Fibroblast of skin of right biceps (primary cell): ENCODE measurements at regions not wholly inside any gene's neighbourhood (a gene's known extent, or its start where the extent isn't known, plus 50 kb on each side); places are given as distances from the start of the nearest gene placed in this dataset.
A peak's percentile ranks its signal among the peaks of the same experiment; 100 is the strongest.

Experiments
- DNase-seq: peaks from one replicate; pipeline ENCODE4 v3.0.0-alpha.2; 2013

DNA sequence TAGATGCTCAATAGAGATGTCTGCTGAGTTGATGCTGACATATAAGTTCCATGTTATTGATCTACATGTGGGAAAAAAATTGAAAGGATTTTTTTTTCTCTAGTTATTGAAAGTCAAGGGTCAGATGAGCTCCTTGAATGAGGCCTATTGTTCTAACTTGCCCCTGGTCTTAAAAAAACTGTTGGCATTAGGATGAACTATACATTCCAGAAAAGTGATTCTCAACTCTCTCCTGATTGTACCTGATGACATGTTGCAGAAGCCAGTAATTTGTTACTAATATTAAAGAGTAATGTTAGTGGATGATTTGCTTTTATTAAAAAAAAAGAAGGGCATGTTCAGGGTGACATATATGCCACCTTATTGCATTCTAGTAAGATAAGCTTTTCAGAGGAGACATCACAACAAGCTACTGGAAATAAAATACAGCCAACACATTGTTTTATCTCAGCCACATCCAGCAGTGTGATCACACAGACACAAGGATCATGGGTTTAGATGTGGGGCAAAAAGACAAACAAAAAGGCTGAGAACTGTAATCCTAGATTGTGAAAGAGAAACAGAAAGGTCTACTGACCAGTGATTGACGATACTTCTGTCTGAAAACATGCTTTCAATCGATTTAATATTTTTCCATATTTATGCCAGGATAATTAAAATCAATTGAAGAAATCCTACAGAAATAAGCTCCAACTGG lies 1314.1 kb upstream of the C9orf72 start:
- DNase-seq: no peak

DNA sequence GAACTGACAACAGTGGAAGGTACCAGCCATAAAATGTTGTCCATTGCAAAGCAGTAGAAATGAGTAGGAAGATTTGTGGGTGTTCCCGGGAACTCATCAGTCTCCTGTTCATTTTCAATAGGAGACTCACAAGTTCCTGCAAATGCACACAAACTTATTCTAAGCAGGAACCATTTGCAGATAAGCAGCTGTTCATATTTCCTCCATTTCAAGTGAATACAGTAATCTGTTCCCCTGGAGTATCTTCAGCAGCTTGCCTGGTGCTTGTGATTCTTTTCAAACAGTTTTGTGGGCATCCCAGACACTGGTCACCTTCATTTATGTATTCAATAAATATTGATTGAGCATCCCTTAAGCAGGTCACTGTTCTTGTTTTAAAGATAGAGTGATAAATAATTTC lies 1315.5 kb upstream of the C9orf72 start:
- no peak for DNase-seq

DNA sequence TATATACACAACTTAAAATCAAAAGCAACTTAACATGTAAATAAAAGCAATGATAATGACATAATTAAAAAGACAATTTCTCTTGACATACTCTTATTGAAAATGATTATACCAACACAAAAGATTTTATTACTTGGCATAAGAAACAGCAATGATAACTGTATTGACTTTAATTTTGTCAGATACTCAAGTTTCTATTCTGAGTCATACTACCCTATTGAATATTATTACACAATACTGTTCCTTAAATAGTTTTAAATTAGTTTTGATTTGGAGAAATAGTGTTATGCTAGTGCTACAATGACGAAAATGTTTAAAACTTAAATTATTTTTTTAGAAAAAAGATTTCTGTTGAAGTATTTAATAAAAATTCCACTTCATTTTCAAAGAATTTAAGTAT lies 1319.3 kb upstream of the C9orf72 start:
- DNase-seq: no peak

DNA sequence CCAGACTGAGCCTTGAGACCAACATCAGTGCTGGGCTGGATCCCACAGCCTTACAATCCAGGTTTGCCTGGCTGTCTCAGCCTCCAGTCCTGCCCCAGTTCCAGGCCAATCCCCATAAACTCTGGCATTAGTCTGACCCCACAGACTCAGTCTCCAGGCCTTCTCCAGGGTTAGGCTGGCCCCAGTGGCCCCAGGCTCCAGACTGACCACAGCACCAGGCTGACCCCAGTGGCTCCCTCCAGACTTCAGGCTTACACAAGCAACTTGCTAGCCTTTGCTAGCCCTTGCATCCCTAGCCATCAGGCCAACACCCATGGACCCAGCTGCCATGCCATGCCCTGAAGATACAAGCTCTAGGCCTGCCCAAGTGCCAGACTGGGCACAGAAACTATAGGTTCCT lies 1326.0 kb upstream of the C9orf72 start:
- DNase-seq: no peak

DNA sequence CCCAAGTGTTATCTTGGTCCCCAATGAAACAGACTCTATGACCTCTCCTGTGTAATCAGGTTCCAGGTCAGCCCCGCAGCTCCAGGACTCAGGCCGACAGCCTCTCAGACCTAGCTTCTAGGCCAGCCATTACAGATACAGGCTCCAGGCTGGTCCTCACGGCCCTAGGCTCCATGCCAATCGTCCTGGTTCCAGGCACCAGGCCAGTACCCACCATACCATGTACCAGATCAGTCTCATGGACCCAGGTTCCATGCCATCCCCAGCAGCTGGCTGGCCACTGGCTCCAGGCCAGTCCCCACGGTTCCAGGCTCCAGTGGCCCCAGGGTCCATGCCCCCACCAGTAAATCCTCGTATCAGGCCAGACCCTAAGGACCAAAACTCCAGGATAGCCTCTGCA lies 1326.6 kb upstream of the C9orf72 start:
- DNase-seq: no peak

DNA sequence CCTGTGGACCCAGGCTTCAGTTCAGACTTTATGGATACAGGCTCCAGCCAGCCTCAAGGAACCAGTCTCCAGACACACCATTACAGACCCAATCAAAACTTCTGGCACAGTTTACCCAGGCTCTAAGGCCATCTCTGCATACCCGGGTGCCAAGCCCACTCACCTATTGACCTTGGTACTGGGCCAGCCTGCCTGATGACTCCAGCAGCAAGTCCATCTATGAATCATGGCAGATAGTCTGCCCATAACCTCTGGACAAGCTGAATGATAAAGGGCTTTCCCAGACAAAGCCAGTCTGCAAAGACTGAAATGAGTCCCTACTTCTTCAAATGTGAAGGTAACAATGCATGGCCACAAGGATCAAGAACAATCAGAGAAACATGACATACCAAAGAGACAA lies 1327.1 kb upstream of the C9orf72 start:
- DNase-seq: no peak

DNA sequence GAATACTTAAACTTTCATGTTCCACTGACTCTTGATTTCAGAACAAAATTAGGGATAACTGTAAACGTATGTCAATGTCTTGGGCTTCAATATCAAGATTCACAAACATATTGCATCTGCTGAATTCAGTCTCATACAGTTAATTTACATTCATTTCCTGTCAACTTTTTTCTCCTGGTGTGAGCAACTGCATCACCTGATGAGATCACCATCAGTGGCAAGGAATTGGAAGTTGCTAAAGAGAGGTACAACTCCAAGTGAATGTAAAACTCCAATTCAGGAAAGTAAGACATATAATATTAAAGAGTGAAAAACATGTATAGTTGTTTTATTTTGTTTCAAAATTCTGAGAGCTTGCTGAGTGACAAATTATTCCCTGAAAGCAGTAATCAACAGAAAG lies 1336.2 kb upstream of the C9orf72 start:
- DNase-seq: no peak

DNA sequence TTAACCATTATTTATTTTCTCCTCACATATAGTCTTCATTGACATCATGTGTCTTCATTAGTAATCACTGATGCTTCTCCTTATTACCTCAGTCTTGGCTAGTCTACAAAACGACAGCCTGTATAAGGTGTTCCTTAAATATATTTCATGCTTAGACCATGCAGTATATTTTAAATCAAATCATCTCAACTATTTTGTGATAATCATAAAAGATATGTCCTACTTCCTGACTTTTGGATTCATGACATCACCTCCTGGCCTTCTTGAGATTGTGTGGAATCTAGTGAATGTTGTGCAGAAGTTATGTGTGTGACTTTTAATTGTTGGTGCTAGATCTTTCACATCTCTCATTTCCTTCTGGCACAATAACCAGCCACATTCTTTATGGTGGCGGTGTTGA lies 1339.3 kb upstream of the C9orf72 start:
- DNase-seq: no peak

DNA sequence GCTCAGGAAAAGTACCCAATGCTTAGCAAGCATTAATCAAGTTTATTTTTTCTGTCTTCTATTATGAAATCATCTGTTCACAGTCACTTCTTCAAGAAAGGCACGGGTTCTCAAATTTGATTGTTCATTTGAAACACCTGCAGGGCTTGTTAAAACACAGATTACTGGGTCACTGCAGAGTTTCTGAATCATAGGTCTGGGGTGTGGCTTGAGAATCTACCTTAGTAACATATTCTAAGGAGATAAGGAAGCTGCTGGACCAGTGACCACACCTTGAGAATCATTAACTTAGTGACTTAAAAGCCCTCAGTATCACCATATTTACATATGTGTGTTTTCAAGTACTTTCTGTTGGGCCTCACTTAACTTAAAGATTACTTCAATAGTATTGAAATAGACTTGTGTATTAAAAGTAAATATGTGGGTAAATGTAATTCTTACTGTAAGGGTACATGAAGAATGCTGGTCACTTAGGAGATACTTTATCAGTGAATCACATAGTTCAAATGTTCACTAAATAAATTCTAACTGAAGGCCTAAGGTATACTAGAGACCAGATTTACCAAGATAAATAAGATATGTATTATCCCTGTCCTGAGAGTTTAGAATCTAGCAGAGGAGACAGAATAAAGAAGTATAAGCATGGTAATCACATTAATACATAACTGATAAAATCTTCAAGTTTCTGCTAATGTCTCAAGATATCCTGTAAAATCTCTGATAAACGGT lies 1342.1 kb upstream of the C9orf72 start:
- DNase-seq: no peak

DNA sequence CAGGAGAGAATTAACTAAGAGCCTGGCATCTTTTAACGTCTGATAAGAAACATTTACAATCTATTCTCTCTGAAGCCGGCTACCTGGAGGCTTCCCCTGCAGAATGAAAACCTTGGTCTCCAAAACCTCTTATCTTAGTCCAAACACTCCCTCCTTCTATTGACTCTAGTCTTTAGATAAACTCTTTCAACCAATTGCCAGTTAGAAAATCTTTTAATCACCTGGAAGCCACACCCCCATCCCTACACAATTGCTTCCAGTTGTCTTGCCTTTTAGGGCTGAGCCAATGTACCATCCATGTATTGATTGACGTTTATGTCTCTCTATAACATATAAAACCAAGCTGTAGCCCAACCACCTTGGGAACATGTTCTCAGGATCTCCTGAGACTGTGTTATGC lies 1343.1 kb upstream of the C9orf72 start:
- no peak for DNase-seq

DNA sequence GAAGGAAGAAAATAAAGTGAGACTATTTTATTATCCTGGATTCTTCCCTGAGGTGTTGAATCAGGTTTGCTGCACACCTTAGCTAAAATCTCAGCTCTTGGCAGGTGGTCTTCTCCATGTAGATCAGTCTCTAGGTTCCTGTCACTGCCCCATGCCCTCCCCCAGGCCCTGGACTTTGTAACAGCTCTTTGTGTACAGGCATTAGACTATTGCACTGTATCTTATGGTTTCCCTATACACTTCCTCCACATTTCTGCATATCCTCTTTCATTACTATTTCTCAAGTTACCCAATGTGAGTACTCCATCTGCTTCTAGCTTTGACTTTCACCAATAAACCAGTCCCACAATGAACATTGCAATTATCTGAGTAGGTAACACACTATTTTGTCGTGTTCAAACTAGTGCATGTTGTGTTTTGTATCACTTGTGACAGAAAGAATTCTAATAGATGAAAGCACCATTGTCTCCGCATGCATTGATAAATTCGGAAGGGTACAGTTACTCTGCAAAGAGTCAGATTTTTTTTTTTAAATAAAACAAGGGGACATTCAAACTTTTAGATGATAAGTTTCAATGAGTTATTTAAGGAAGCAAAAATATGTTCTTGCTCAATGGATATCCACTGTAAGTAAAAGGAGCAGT lies 1348.7 kb upstream of the C9orf72 start:
- DNase-seq: no peak

DNA sequence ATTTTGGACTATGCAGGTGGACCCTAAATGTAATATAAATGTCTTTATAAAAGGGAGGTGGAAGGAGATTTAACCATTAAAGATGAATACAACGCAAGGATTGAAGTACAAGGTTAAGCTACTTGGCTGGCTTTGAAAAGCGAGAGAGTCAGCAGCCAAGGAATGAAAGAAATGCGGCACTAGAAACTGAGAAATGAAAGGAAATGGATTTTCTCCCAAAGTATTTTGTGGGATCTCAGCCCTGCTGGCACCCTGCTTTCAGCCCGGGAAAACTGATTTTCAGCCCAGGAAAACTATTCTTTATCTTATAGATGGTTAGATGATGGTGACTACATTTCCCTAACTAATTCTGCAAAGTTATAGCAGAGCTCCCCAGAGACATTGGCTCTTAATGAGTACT lies 1349.6 kb upstream of the C9orf72 start:
- no peak for DNase-seq

DNA sequence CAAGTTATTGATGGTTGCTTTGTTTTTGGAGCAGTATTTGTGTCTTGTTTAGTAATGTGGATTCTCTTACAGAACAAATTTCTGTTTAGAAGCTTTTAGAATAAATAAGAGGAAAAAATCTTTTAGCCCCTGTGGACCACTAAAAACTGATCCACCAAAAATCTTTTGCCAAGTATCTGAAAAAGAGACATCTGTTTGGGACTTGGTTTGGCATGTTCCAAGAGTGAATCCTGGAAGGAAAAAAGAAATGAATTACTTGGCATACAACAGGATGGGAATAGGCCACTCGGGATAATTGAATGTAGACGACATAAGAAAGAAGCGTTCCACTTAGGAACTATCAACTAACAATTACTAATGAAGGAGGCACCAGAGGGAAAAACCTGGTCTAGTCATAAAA lies 1350.1 kb upstream of the C9orf72 start:
- DNase-seq: no peak

DNA sequence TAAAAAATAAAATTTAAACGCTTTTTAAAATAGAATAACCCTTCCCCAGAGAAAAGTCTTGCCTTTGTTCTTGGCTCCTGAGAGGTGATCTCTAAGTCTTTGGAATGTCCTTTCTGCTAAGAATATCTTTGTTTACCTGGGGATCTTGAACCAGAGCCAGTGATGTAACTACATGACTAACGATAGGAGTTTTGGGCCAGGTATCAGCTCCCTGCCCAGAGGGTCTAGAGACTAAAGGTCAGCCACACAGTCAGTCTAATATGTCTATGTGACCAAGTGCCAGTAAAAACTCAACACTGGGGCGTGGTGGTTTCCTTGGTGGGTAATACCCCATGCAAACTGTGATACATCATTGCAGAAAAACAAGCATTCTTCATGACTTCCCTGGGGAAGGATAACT lies 1351.9 kb upstream of the C9orf72 start:
- DNase-seq: no peak

DNA sequence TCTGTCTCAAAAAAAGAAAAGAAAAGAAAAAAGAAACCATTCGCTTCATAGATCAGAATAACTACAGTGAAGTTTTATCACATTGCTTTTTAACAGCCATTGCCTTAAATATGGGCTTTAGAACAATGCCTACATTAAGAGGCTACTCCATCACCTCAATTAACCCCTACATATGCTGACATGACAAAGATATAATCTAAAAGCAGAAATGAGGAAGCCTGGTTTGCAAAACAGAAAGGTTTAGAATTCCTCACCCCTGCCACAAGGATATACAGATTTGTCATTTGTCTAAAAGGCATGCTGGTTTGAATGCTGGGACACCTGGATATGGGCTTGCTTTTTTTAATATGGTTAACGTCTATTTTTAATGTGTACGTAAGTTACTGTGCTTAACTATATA lies 1353.0 kb upstream of the C9orf72 start:
- no peak for DNase-seq

DNA sequence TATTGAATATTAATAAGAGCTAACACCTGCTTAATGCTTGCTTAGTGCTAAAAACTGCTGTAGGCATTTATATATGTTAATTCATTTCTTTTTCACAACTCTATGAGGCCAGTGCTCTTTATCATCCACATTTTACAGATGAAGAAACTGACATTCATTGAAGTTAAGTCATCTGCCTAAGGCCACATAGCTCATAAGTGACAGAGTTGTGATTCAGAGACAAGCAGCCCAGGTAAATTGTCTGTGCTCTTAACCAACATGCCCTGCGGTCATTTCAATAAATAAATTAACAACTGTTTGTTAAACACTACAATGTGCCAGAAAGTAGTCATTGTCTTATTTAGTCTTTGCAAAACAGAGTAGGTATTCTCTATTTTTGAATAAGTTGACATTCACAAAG lies 1354.4 kb upstream of the C9orf72 start:
- DNase-seq: no peak

DNA sequence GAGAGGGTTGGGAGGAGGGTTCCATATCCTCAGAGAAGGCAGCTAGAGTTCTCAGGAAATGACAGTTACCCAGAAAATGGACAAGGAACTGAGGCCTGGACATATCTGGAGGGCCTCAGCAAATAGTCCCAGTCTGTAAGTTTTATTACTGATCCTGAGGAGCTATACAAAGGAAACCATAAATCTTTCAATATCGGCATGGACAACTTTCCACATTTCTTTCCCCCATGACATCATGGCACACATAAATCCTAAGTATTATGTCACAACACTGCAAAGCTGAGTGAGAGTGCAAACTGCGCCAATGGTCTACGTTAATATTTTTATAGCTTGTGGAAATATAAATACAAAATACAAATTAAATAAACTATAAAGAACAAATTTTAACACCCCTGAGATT lies 1356.2 kb upstream of the C9orf72 start:
- DNase-seq: no peak

DNA sequence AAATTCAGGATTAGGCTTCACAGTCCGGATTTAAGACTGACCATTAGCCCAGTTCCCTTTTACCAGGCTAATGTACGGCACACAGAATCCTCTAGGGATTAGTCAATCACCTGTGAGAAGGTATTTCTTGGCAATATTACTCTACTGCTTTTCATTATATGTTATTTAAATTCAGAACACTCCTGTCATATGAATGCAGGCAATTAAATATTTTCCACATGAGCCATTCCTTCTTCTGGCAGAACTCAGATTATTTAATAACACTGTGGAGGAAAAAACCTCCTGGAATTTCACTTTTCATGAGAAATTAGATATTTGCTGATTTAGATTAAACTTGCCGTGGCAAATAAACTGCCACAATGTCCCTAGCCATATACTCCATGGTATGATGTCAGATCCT lies 1357.5 kb upstream of the C9orf72 start:
- peak; percentile 1 for DNase-seq

DNA sequence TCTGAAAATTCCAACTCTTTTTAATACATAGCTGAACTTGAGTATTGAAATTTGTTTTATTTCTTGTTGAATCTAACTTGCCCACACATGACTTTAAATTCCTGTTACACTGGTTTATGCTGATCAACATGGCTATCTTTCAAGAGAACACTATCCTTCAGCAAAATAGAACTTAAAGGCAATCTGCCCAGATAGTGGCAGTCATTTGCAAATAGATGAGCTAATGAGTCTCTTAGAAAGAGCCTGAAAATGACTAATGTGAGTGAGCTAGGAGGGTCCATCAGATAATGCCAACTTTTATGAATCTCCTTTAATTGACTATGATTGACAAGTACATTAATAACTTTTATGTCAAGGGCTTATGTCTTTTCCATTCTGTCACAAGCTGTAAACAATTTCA lies 1360.8 kb upstream of the C9orf72 start:
- no peak for DNase-seq

DNA sequence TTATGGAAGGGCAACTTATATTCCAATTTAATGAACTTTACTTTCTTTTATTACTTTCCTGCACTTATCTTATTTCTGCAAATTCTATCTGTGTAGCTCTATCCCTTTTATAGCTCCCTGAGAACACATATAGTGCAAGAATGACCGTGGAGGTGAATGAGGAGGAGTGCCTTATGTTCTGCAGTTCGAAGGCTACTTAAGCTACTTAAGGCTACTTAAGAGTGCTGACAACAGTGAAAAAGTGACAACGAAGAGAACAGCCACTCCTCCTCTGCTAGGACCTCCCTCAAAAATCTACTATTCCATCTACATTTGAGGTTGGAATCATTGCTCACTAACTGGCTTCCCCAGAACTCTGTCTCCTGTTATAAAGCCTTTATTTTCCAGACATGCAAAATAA lies 1365.7 kb upstream of the C9orf72 start:
- DNase-seq: no peak

DNA sequence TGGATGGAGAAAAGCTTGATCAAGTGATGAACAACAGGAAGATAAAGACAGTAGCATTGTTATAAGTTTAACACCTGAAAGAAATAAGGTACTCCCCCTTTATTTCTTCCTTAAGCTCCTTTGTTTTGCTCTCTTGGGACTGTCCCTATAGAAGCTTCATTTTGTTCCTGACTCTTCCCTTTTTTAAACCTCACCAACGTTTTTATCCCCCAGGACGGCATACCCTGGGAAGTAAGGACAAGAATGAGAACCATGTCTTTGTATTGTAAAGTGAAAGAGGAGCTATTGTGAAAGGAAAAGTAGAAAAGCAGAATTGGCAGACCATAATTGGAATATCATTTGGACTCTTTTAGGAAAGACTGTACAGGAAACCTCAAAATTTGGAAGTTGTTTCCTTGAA lies 1368.6 kb upstream of the C9orf72 start:
- DNase-seq: no peak

DNA sequence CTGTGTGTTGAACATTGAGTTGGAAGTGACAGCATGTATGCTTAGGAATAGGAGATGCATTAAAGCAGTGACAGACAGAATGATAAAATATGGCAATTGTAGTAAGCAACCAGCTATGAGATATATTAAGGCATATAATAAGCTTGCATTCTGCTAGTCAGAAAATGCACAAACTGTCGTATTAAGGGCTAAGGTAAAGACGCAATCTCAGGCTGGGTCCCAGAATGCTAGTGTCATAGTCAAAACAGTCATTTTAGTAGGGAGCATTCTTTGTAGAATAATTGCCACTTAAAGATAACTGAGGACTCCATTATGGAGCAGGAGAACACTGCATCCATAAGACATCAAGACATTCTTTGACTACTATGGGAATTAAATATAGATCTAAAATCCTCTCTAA lies 1369.7 kb upstream of the C9orf72 start:
- no peak for DNase-seq

DNA sequence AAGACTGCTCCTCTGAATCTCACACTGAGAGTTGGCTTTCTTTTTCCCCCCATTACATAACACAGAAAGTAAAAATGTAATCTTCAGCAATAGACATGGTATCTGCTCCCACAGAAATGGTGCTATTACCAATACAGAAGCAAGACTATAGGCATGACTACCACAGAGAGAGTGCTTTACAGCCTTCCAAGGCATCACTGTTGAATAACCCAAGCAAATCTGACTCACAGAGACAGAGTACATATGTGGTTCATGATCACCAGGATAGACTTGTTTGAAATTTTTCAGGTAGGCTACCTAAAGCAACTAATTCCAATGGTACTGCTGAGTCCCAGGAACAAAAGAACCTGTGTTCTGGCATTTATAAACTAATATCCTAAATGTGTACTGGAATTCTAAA lies 1373.4 kb upstream of the C9orf72 start:
- no peak for DNase-seq

DNA sequence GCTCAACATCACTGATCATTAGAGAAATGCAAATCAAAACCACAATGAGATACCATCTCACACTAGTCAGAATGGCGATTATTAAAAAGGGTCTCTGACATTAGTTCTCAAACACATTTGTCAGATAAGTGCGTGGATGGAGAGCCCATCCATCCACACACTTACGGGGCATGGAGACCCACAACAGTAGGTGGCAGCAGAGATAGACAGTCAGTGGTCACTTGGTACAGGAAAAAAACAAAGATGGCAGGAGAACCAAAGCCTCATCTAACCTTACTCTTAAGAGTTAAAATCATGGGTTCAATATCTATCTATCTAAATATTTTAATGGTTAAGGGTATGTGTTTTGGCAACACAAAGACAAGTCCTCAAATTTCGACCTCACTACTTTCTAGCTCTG lies 1378.7 kb upstream of the C9orf72 start:
- no peak for DNase-seq
